ENCODE measurements at regions not wholly inside any gene's neighbourhood (a gene's known extent, or its start where the extent isn't known, plus 50 kb on each side); places are given as distances from the start of the nearest gene placed in this dataset.

- TF ChIP-seq NRF1 (IDR thresholded peaks at IDR 0.05; ENCODE audit: low read depth, low read length) (no peak), RBBP5 (IDR thresholded peaks at IDR 0.05; ENCODE audit: borderline replicate concordance, low read depth, low read length) (no peak), TEAD4 (IDR thresholded peaks at IDR 0.05; ENCODE audit: low read depth, low read length) (no peak), HDAC6 (IDR thresholded peaks at IDR 0.05; ENCODE audit: low read depth, low read length) (no peak), RNF2 (IDR thresholded peaks at IDR 0.05; ENCODE audit: borderline replicate concordance, low read depth, low read length, missing control alignments, poor library complexity, severe bottlenecking) (no peak), EGR1 (IDR thresholded peaks at IDR 0.05; ENCODE audit: borderline replicate concordance, low read depth, low read length) (no peak)
- Histone ChIP-seq H3K27me3 (replicated peaks in 1 of 4; ENCODE audit: control insufficient read depth in 3 of 4, extremely low read depth in 1 of 4, insufficient read depth in 3 of 4, low read length in 3 of 4) (no peaks in the 10 kb centered on the region), H3K4me3 (ENCODE audit: extremely low read depth in 1 of 4, insufficient read depth in 2 of 4, low read depth in 3 of 4, low read length in 4 of 4) (no peak overlapping the region), H3K9ac (replicated peaks in 1 of 4; ENCODE audit: extremely low read depth in 1 of 4, low read depth in 3 of 4, low read length in 3 of 4) (no peak overlapping the region), H2BK12ac (ENCODE audit: low read depth, low read length) (no peak overlapping the region; the same call in 1 of the 2 replicates), H3K27ac (ENCODE audit: low read depth, low read length) (no peak overlapping the region), H2BK5ac (ENCODE audit: low read depth, low read length) (no peak overlapping the region), H3K56ac (replicated peaks; ENCODE audit: insufficient read length, low read depth, low read length) (no peak overlapping the region), H2BK15ac (ENCODE audit: low read length) (no peak overlapping the region), H4K91ac (replicated peaks; ENCODE audit: insufficient read length, low read length) (peak overlapping the region; percentile 12), H3K4me2 (ENCODE audit: insufficient read depth in 1 of 2, low read depth in 2 of 2, low read length in 2 of 2) (no peak overlapping the region), H4K20me1 (replicated peaks in 1 of 2; ENCODE audit: control insufficient read depth in 1 of 2, insufficient read depth in 2 of 2, low read length in 2 of 2) (no peaks in the 10 kb centered on the region), H2BK120ac (replicated peaks; ENCODE audit: low read depth, low read length) (no peak overlapping the region), H3K79me2 (ENCODE audit: control insufficient read depth in 1 of 2, insufficient read depth in 2 of 2, low read length in 2 of 2) (no peaks in the 10 kb centered on the region), H3K36me3 (ENCODE audit: control insufficient read depth in 2 of 4, insufficient read depth in 4 of 4, low read length in 3 of 4) (no peaks in the 10 kb centered on the region), H2BK20ac (ENCODE audit: low read length) (no peak overlapping the region), H3K4ac (replicated peaks; ENCODE audit: insufficient read length, low read depth, low read length) (no peak overlapping the region), H4K5ac (ENCODE audit: insufficient read length, low read depth, low read length) (no peak overlapping the region), H3K14ac (ENCODE audit: insufficient read length) (no peak overlapping the region), H3K18ac (ENCODE audit: extremely low read depth, low read length) (no peak overlapping the region), H3K23ac (ENCODE audit: insufficient read length) (no peak overlapping the region), H2AFZ (ENCODE audit: low read length) (no peak overlapping the region), H3K4me1 (replicated peaks in 1 of 4; ENCODE audit: control insufficient read depth in 3 of 4, insufficient read depth in 4 of 4, low read length in 3 of 4) (peaks cover 5 to 10% (median 8%) of the 10 kb centered on the region in 4 experiments; a peak in 6 of 7 replicates), H4K8ac (ENCODE audit: extremely low read depth, insufficient read depth, low read length) (no peak overlapping the region), H2AK5ac (ENCODE audit: low read depth, low read length) (no peak overlapping the region), H3K79me1 (ENCODE audit: low read depth, low read length) (no peaks in the 10 kb centered on the region), H3K23me2 (ENCODE audit: low read depth, low read length) (peaks cover 2% of the 10 kb centered on the region; the same call in 1 of the 2 replicates), H3K9me3 (ENCODE audit: insufficient read depth in 2 of 2, low read depth in 1 of 2, low read length in 1 of 2) (no peaks in the 10 kb centered on the region)
- ChIA-PET CTCF (ENCODE audit: partially characterized antibody) (no interaction called here), POLR2A (ENCODE audit: partially characterized antibody) (interaction anchor here (0.9 kb wide), 1 partner anchor 25 kb away, joined by 3 read pairs; no protein-coding TSS in a partner anchor)
- FAIRE-seq: no peak
- DNase-seq (ENCODE audit: low read depth in 1 of 2, low spot score in 2 of 2): no peak
- 89% methylated on average over 7 of the region's 7 CpGs; no CpG with 5 or more reads in 1 of the 2 experiments for WGBS, 2 experiments (ENCODE audit: extremely low coverage in 1 of 2, insufficient coverage in 1 of 2, insufficient read length in 1 of 2, insufficient replicate concordance in 2 of 2, low coverage in 1 of 2, low lambda C conversion rate in 2 of 2, missing lambda C conversion rate in 1 of 2)
These were observed 102.0 kb downstream of the TMEM30B start for GRCh38 chr14:61179061-61179690.
